A673 (cell line): ENCODE measurements at regions not wholly inside any gene's neighbourhood (a gene's known extent, or its start where the extent isn't known, plus 50 kb on each side); places are given as distances from the start of the nearest gene placed in this dataset.

Source experiments
- BruUV-seq: library from RNA; stranded (reverse); fragments of 400-500 nt; replicated peaks from 2 replicates; lab custom pipeline; 2021; lab: Mats Ljungman, UMichigan
- CTCF ChIA-PET: fragments of 300-600 bp; sonication (Branson Sonifier 250); formaldehyde crosslinking; loops from one replicate; lab custom pipeline; 2022; ENCODE audit warnings: antibody characterized with exemption; lab: Charles Lee
- POLR2A ChIA-PET: fragments of 300-600 bp; sonication (Branson Sonifier 250); formaldehyde crosslinking; loops from one replicate; lab custom pipeline; 2022; ENCODE audit warnings: antibody characterized with exemption; ENCODE audit not compliant: low non-redundant PET; lab: Charles Lee
- DNase-seq: peaks from one replicate; pipeline ENCODE4 v3.0.0-alpha.2; 2015; ENCODE audit warnings: low spot score
- H3K27ac ChIP-seq: fragments of 200-600 bp; sonication (generic); 2 replicates; pipeline ENCODE4 v1.5.1; 2016; ENCODE audit warnings: mixed run types, low read depth, mild to moderate bottlenecking, mixed read lengths, antibody characterized with exemption, low read length; ENCODE audit not compliant: poor library complexity, severe bottlenecking
- H3K27me3 ChIP-seq: fragments of 200-600 bp; sonication (generic); replicated peaks from 2 replicates; pipeline ENCODE4 v1.6.1; 2017; ENCODE audit warnings: mixed run types, low read depth, mild to moderate bottlenecking, mixed read lengths, antibody characterized with exemption, low read length; ENCODE audit not compliant: insufficient read depth, poor library complexity
- H3K36me3 ChIP-seq: fragments of 200-600 bp; sonication (generic); 2 replicates; pipeline ENCODE4 v1.6.1; 2016; ENCODE audit warnings: mixed run types, mild to moderate bottlenecking, mixed read lengths, antibody characterized with exemption, low read length; ENCODE audit not compliant: insufficient read depth, poor library complexity, severe bottlenecking
- H3K4me1 ChIP-seq: fragments of 200-600 bp; sonication (generic); 2 replicates; pipeline ENCODE4 v1.6.1; 2017; ENCODE audit warnings: mixed run types, mild to moderate bottlenecking, mixed read lengths, antibody characterized with exemption, low read length; ENCODE audit not compliant: insufficient read depth, poor library complexity, severe bottlenecking
- H3K4me3 ChIP-seq: fragments of 200-600 bp; sonication (generic); 2 replicates; pipeline ENCODE4 v1.5.1; 2016; ENCODE audit warnings: low read depth, mixed run types, mild to moderate bottlenecking, mixed read lengths, low read length; ENCODE audit not compliant: poor library complexity, severe bottlenecking
- H3K9me3 ChIP-seq: fragments of 200-600 bp; sonication (generic); 2 replicates; pipeline ENCODE4 v1.6.1; 2016; ENCODE audit warnings: mixed run types, low read depth, mild to moderate bottlenecking, mixed read lengths, antibody characterized with exemption, low read length; ENCODE audit not compliant: poor library complexity, severe bottlenecking
- EZH2 ChIP-seq: fragments of 200-600 bp; sonication (generic); IDR thresholded peaks from 2 replicates; pipeline ENCODE4 v1.6.1; 2017; ENCODE audit warnings: borderline replicate concordance, low read depth, mild to moderate bottlenecking, mixed read lengths, antibody characterized with exemption, low read length; ENCODE audit not compliant: poor library complexity, severe bottlenecking
- intact Hi-C: fragments of 100-400 bp; cut with micrococcal nuclease; formaldehyde crosslinking; loops from one replicate; pipeline ENCODE4 v1.10.0; 2022; ENCODE audit not compliant: unreplicated experiment
- TF ChIP-seq, protein P1 (sequence below): fragments of 300-800, 200-600 bp; sonication (generic); conservative IDR thresholded peaks from 2 replicates; pipeline ENCODE4 v1.5.1; 2017; ENCODE audit warnings: low read depth, mild to moderate bottlenecking, antibody characterized with exemption, low read length, moderate library complexity, mixed read lengths

DNA sequence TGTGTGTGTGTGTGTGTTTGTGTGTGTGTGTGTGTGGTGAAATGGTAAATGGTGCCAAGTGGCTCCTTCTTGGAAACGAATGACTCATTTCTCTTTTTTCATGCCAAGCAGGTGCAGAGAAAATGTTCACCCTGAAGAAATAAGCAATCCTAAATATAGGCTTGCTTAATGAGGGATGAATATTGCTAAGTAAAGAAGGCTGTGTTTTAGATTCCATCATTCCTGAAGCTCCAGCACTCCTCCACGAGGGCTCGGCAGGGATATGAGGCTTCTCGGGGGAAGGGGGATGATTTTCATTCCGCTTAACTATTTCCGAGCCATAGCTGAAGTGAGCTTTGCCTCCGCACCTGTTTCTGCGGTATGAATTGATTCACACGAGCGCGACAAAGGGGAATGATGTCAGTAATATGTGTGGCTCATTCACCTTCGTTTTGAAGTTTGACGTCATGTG, 72.9 kb downstream of the TSN start:
- TF ChIP-seq, protein P1, sequence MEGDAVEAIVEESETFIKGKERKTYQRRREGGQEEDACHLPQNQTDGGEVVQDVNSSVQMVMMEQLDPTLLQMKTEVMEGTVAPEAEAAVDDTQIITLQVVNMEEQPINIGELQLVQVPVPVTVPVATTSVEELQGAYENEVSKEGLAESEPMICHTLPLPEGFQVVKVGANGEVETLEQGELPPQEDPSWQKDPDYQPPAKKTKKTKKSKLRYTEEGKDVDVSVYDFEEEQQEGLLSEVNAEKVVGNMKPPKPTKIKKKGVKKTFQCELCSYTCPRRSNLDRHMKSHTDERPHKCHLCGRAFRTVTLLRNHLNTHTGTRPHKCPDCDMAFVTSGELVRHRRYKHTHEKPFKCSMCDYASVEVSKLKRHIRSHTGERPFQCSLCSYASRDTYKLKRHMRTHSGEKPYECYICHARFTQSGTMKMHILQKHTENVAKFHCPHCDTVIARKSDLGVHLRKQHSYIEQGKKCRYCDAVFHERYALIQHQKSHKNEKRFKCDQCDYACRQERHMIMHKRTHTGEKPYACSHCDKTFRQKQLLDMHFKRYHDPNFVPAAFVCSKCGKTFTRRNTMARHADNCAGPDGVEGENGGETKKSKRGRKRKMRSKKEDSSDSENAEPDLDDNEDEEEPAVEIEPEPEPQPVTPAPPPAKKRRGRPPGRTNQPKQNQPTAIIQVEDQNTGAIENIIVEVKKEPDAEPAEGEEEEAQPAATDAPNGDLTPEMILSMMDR, result no peak
- no peak for TF ChIP-seq EZH2
- no peaks in the 10 kb centered on the region for H3K4me1 ChIP-seq
- ChIA-PET POLR2A (no interaction called here), CTCF (no interaction called here)
- H3K27ac ChIP-seq, result no peak overlapping the region
- H3K4me3 ChIP-seq, result no peak overlapping the region
- no peaks in the 10 kb centered on the region for H3K36me3 ChIP-seq
- intact Hi-C loops, result no loop called here
- DNase-seq, result no peak
- no peaks in the 10 kb centered on the region for H3K9me3 ChIP-seq
- H3K27me3 ChIP-seq, result no peaks in the 10 kb centered on the region
- BruUV-seq, result no TSS peak

GRCh38 chr2:121830809-121831208, 75.4 kb downstream of the TSN start:
- no peaks in the 10 kb centered on the region for H3K9me3 ChIP-seq
- BruUV-seq, result no TSS peak
- H3K4me1 ChIP-seq, result no peaks in the 10 kb centered on the region
- no peak overlapping the region for H3K27ac ChIP-seq
- no peaks in the 10 kb centered on the region for H3K36me3 ChIP-seq
- no peak for DNase-seq
- POLR2A ChIA-PET, result no interaction called here
- CTCF ChIA-PET, result no interaction called here
- no peak overlapping the region for H3K4me3 ChIP-seq
- TF ChIP-seq, protein P1, result no peak
- no peak for TF ChIP-seq EZH2
- H3K27me3 ChIP-seq, result no peaks in the 10 kb centered on the region
- intact Hi-C loops, result no loop called here

GRCh38 chr2:121831841-121832240, 76.4 kb downstream of the TSN start:
- no peak for TF ChIP-seq EZH2
- TF ChIP-seq, protein P1, result no peak
- BruUV-seq, result no TSS peak
- H3K27ac ChIP-seq, result no peak overlapping the region
- intact Hi-C loops, result no loop called here
- POLR2A ChIA-PET, result no interaction called here
- H3K4me3 ChIP-seq, result no peak overlapping the region
- no peaks in the 10 kb centered on the region for H3K27me3 ChIP-seq
- no peaks in the 10 kb centered on the region for H3K36me3 ChIP-seq
- CTCF ChIA-PET, result no interaction called here
- no peak for DNase-seq
- no peaks in the 10 kb centered on the region for H3K9me3 ChIP-seq
- H3K4me1 ChIP-seq, result no peaks in the 10 kb centered on the region
